ENCODE measurements at regions not wholly inside any gene's neighbourhood (a gene's known extent, or its start where the extent isn't known, plus 50 kb on each side); places are given as distances from the start of the nearest gene placed in this dataset.

DNA sequence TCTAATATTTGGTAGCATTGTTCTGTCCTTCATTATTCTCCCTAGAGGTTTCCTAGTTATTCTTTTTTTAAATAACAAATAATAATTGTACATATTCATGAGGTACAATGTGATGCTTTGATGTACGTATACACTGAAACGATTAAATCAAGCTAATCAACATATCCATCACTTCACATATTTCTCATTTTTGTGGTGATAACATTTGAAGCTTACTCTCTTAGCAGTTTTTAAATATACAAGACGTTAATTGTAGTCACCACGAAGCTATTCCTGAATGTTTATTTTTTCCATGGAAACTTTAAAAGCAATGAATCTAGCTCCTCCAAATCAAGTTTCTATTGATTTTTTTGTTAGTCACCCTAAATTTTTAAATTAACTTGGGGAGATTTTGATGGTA lies 81.1 kb upstream of the PRNP start:
- Histone ChIP-seq H3K4me2 (no peak overlapping the region), H3K9me3 (no peaks in the 10 kb centered on the region), H3K4me1 (ENCODE audit: control insufficient read depth in 1 of 2, insufficient read depth in 2 of 2, low read depth in 1 of 2, low read length in 1 of 2) (peaks cover 0 to 25% of the 10 kb centered on the region in 2 experiments; a peak in 3 of 4 replicates), H3K79me2 (ENCODE audit: insufficient read depth) (no peaks in the 10 kb centered on the region), H3K27ac (ENCODE audit: low read depth in 2 of 2, low read length in 1 of 2) (no peak overlapping the region), H3K4me3 (ENCODE audit: low read depth in 2 of 2, low read length in 1 of 2) (no peak overlapping the region), H3K9ac (no peak overlapping the region), H2AFZ (ENCODE audit: low read depth) (no peak overlapping the region), H3K36me3 (replicated peaks in 1 of 2; ENCODE audit: control insufficient read depth in 1 of 2, insufficient read depth in 2 of 2, low read length in 1 of 2) (no peaks in the 10 kb centered on the region), H3F3A (replicated peaks; ENCODE audit: insufficient read depth) (peaks cover 11% of the 10 kb centered on the region), H3K9me2 (no peaks in the 10 kb centered on the region), H3K27me3 (ENCODE audit: insufficient read depth) (no peaks in the 10 kb centered on the region), H4K20me1 (ENCODE audit: insufficient read depth) (no peaks in the 10 kb centered on the region)
- POLR2A ChIA-PET, result no interaction called here
- 36% methylated on average over 4 of the region's 4 CpGs for WGBS (ENCODE audit: low lambda C conversion rate)
- no peak for TF ChIP-seq GABPA (IDR thresholded peaks at IDR 0.05; ENCODE audit: low read depth)
- TF ChIP-seq RXRA (IDR thresholded peaks at IDR 0.05; ENCODE audit: borderline replicate concordance, low read depth), result no peak
- TF ChIP-seq, protein P1, sequence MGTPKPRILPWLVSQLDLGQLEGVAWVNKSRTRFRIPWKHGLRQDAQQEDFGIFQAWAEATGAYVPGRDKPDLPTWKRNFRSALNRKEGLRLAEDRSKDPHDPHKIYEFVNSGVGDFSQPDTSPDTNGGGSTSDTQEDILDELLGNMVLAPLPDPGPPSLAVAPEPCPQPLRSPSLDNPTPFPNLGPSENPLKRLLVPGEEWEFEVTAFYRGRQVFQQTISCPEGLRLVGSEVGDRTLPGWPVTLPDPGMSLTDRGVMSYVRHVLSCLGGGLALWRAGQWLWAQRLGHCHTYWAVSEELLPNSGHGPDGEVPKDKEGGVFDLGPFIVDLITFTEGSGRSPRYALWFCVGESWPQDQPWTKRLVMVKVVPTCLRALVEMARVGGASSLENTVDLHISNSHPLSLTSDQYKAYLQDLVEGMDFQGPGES (IDR thresholded peaks at IDR 0.05; ENCODE audit: low read depth, low read length), result no peak
- no peak for TF ChIP-seq GATA2 (CRISPR knock-in tag; IDR thresholded peaks at IDR 0.05)
- no peak for TF ChIP-seq FOXM1 (IDR thresholded peaks at IDR 0.05; ENCODE audit: low read depth)
- no peak for TF ChIP-seq JUND (IDR thresholded peaks at IDR 0.05)
- no peak for TF ChIP-seq TAF1 (IDR thresholded peaks at IDR 0.05; ENCODE audit: borderline replicate concordance, low read depth, low read length)
- no peak for TF ChIP-seq ELF1 (IDR thresholded peaks at IDR 0.05)
- no peak for TF ChIP-seq SIN3A (IDR thresholded peaks at IDR 0.05; ENCODE audit: borderline replicate concordance, low read depth, low read length)
- no peak for TF ChIP-seq MXI1 (IDR thresholded peaks at IDR 0.05; ENCODE audit: low read depth, low read length)
- TF ChIP-seq, protein P2, sequence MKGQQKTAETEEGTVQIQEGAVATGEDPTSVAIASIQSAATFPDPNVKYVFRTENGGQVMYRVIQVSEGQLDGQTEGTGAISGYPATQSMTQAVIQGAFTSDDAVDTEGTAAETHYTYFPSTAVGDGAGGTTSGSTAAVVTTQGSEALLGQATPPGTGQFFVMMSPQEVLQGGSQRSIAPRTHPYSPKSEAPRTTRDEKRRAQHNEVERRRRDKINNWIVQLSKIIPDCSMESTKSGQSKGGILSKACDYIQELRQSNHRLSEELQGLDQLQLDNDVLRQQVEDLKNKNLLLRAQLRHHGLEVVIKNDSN (IDR thresholded peaks at IDR 0.05; ENCODE audit: borderline replicate concordance, low read depth), result no peak
- no peak for TF ChIP-seq NRF1 (IDR thresholded peaks at IDR 0.05; ENCODE audit: low read depth, low read length)
- DNase-seq, result no peak
- CTCF ChIA-PET, result interaction anchor here (0.8 to 2.2 kb wide), 8 partner anchors 8 to 496 kb away, joined by 3 to 21 read pairs (median 4); partner anchors contain the start of gene PRND

DNA sequence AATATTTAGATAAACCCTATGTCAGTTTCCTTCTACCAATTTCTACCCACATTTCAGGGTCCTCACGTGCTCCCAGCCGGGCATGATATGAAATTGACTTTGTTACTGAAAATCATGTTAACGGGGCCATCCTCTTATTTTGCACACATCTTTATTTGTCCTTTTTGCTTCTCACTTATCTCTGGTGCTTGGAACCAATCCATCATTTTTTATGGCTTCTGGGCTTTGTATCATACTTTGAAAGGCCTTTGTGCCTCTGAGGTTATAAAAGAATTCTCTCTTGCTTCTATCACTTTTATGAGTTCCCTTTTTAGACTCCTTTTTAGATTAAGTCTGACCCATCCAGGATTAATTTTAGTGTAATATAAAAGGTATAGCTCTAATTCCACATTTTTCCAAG lies 81.7 kb upstream of the PRNP start:
- no peak overlapping the region for H3K9ac ChIP-seq
- TF ChIP-seq EZH2phosphoT487 (IDR thresholded peaks at IDR 0.05; ENCODE audit: borderline replicate concordance, low read depth) (no peak), FOXJ3 (CRISPR knock-in tag; IDR thresholded peaks at IDR 0.05) (no peak), TAF1 (IDR thresholded peaks at IDR 0.05; ENCODE audit: borderline replicate concordance, low read depth, low read length) (no peak), POLR2AphosphoS5 (IDR thresholded peaks at IDR 0.05; ENCODE audit: low read depth, low read length) (no peak), SMC3 (IDR thresholded peaks at IDR 0.05; ENCODE audit: low read depth, low read length) (no peak), TEAD4 (IDR thresholded peaks at IDR 0.05; ENCODE audit: borderline replicate concordance, insufficient read depth) (no peak), SIN3A (IDR thresholded peaks at IDR 0.05; ENCODE audit: borderline replicate concordance, low read depth, low read length) (no peak), NFIC (IDR thresholded peaks at IDR 0.05; ENCODE audit: borderline replicate concordance) (no peak), FOXM1 (IDR thresholded peaks at IDR 0.05; ENCODE audit: low read depth) (no peak), YY1 (IDR thresholded peaks at IDR 0.05; ENCODE audit: low read depth) (no peak)
- TF ChIP-seq, protein P3, sequence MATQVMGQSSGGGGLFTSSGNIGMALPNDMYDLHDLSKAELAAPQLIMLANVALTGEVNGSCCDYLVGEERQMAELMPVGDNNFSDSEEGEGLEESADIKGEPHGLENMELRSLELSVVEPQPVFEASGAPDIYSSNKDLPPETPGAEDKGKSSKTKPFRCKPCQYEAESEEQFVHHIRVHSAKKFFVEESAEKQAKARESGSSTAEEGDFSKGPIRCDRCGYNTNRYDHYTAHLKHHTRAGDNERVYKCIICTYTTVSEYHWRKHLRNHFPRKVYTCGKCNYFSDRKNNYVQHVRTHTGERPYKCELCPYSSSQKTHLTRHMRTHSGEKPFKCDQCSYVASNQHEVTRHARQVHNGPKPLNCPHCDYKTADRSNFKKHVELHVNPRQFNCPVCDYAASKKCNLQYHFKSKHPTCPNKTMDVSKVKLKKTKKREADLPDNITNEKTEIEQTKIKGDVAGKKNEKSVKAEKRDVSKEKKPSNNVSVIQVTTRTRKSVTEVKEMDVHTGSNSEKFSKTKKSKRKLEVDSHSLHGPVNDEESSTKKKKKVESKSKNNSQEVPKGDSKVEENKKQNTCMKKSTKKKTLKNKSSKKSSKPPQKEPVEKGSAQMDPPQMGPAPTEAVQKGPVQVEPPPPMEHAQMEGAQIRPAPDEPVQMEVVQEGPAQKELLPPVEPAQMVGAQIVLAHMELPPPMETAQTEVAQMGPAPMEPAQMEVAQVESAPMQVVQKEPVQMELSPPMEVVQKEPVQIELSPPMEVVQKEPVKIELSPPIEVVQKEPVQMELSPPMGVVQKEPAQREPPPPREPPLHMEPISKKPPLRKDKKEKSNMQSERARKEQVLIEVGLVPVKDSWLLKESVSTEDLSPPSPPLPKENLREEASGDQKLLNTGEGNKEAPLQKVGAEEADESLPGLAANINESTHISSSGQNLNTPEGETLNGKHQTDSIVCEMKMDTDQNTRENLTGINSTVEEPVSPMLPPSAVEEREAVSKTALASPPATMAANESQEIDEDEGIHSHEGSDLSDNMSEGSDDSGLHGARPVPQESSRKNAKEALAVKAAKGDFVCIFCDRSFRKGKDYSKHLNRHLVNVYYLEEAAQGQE (IDR thresholded peaks at IDR 0.05; ENCODE audit: low read depth, low read length), result no peak
- TF ChIP-seq, protein P2 (IDR thresholded peaks at IDR 0.05; ENCODE audit: borderline replicate concordance, low read depth), result no peak
- no peak overlapping the region for H3K4me3 ChIP-seq (ENCODE audit: low read depth in 2 of 2, low read length in 1 of 2)

More for the DNA sequence above, 81.7 kb upstream of the PRNP start:
- H3F3A ChIP-seq (replicated peaks; ENCODE audit: insufficient read depth), result peaks cover 11% of the 10 kb centered on the region
- no peak overlapping the region for H2AFZ ChIP-seq (ENCODE audit: low read depth)
- H3K9me2 ChIP-seq, result no peaks in the 10 kb centered on the region
- H4K20me1 ChIP-seq (ENCODE audit: insufficient read depth), result no peaks in the 10 kb centered on the region
- H3K36me3 ChIP-seq (replicated peaks in 1 of 2; ENCODE audit: control insufficient read depth in 1 of 2, insufficient read depth in 2 of 2, low read length in 1 of 2), result no peaks in the 10 kb centered on the region
- no peak overlapping the region for H3K4me2 ChIP-seq
- no peaks in the 10 kb centered on the region for H3K79me2 ChIP-seq (ENCODE audit: insufficient read depth)
- H3K9me3 ChIP-seq, result no peaks in the 10 kb centered on the region
- H3K27me3 ChIP-seq (ENCODE audit: insufficient read depth), result no peaks in the 10 kb centered on the region
- H3K27ac ChIP-seq (ENCODE audit: low read depth in 2 of 2, low read length in 1 of 2), result no peak overlapping the region
- no peak for DNase-seq
- ChIA-PET CTCF (interaction anchor here (1.1 to 2.1 kb wide), 3 partner anchors 120 to 140 kb away, joined by 3 to 7 read pairs (median 5); no protein-coding TSS in a partner anchor), POLR2A (no interaction called here)
- 52% methylated on average over 3 of the region's 3 CpGs for WGBS (ENCODE audit: low lambda C conversion rate)
- peaks cover 0 to 25% of the 10 kb centered on the region in 2 experiments; a peak in 3 of 4 replicates for H3K4me1 ChIP-seq (ENCODE audit: control insufficient read depth in 1 of 2, insufficient read depth in 2 of 2, low read depth in 1 of 2, low read length in 1 of 2)

All from SK-N-SH (cell line).